Activated CD4-positive, alpha-beta T cell treated with anti-CD3 and anti-CD28 coated beads for 4 hours (primary cell): ENCODE measurements at regions not wholly inside any gene's neighbourhood (a gene's known extent, or its start where the extent isn't known, plus 50 kb on each side); places are given as distances from the start of the nearest gene placed in this dataset.
"Not testable (repeated sequence)": the region's sequence is repeated elsewhere in the genome, so short reads cannot be mapped to it uniquely, and the experiment has no call there.

Source experiments
- DNase-seq, 2 donors: peaks; one replicate each; pipeline ENCODE4 v3.0.0-alpha.2; 2020

GRCh38 chr9:108441726-108442125, 414.1 kb downstream of the ACTL7B start:
- DNase-seq = no peak

DNA sequence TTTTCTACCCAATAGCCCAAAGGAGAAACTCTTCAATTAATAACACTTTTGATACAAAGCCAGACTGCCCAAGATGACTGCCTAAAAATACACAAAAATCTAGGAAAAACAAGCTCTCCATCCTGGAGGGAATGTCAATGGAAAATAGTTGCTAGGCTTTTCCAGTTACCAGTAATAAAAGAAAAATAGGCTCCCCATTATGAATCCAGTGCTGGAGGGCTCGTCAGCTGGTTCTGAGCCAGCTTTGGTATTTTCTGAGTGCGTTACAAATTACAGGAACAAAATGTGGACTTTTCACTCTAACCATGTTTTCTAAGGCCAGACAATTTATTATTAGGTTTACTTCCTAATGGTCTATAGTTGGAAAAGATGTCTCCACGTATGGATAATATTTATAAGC, 414.5 kb downstream of the ACTL7B start:
- DNase-seq = no peak

DNA sequence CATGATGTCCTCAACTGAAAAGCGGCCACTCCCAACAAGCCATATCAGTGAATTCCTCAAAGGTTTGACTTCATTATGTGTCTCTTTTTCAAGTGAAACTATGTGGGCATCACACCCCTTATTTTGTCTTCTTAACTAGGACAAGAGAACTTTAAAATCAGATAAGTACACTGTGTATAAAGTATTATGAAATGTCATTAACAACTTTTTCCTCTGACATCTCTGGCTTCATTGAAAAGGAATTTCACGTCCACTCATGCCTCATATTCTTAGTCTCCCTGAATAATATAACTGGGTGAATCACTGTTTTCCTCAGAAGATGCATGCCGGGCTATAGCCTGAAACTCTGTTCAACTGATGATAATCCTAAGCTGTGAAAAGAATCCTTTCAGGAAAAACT, 415.8 kb downstream of the ACTL7B start:
- DNase-seq = no peak

DNA sequence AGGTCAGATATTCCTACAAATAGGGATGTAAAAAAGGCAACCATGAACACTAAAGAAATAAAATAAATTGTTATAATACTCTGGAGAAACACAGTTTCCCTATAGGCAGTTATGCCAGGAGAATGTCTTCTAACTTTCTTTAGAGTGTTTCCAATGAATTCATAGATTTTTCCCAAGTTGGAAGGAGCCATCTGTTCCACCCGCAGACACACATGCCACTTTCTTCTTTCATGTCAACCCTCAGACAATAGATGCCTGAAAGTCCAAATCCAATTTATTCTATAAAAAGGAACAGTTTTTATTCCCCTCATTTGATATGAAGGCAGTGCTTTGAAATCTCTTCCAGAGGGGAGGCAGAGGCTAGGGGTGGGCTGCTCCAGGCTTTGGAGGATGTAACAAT, 418.1 kb downstream of the ACTL7B start:
- no peak for DNase-seq

DNA sequence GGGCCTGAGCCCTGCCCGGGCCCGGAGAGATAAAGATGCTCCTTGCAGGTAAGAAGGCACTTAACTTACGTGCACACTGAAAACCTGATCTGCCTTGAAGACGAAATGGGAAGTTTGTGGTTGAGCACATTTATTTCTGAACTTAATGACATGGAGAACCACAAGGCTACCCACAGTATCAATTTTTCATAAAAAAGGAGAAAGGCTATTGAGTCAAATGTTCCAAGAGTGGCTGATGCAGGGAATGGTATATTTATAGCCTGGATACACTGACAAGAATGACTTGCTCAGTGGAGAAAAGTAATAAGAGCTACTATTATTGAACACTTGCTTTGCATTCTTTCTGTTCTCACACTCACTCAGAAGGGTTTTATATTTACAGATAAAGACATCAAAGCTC, 419.3 kb downstream of the ACTL7B start:
- DNase-seq = no peak

DNA sequence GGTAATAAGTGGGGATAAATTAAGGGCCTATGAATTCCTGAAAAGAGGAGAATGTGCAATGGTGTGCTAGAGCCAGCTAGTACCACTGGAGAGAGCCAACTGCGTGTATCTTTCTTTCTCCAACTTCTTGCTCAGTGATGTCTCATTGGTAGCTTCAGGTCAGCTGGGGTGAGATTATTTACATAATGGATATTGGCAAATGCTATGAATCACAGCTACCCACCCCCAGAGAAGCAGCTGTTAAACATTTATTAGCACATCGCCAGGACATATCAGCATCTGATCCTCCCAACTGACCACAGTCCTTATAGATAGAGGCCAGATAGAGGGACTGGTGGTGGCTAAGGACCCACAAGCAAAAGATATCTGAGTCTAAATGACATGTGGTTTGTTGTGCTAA, 421.3 kb downstream of the ACTL7B start:
- no peak for DNase-seq

GRCh38 chr9:108434036-108434435, 421.8 kb downstream of the ACTL7B start:
- no peak for DNase-seq

DNA sequence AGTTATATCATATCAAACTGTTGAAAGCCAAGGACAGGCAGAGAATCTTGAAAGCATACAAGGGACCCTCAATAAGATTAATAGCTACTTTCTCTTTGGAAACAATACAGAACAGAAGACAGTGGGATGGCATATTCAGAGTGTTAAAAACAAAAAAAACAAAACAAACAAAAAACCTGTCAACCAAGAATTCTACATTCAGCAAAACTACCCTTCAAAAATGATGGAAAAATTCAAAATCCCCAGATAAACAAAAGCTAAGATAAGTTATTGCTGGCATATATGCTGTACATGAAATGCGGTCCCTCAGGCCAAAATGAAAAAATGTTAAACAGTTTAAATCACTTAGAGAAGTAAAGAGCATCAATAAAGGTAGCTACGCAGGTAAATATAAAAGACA, 425.1 kb downstream of the ACTL7B start:
- no peak for DNase-seq

DNA sequence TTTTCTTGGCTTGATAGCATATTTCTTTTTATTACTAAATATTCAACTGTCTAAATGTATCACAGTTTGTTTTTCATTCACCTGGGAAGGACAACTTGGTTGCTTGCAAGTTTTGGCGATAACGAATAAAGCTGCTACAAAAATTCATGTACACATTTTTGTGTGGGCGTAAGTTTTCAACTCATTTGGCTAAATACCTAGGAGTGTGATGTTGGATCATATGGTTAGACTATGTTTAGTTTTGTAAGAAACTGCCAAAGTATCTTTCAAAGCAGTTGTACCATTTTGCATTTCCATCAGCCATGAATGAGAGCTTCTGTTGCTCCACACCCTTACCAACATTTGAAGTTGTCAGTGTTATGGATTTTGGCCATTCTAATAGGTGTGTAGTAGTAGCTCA, 428.0 kb downstream of the ACTL7B start:
- DNase-seq = no peak

GRCh38 chr9:108426421-108426940, 429.3 kb downstream of the ACTL7B start:
- DNase-seq = not testable (repeated sequence)

GRCh38 chr9:108423433-108423832, 432.4 kb downstream of the ACTL7B start:
- DNase-seq = no peak

GRCh38 chr9:108419379-108419778, 436.4 kb downstream of the ACTL7B start:
- DNase-seq = no peak

GRCh38 chr9:108417726-108418125, 438.1 kb downstream of the ACTL7B start:
- DNase-seq = no peak

DNA sequence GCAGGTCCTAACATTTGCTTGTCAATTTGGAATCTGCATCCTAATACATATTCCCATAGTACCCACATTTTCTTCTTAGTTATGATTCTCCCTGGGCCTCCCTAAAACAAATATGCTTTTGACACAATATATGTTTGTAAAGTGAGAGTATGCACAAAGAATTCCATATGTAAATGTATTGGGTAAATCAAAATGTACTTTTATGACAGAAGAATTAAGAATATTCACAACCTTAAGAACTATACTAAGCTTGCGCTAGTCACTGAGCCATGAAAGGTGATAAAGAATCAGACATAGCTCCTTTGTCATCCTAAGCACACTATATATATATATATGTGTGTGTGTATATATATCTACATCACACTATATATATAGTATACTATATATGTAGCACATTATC, 438.5 kb downstream of the ACTL7B start:
- no peak for DNase-seq

DNA sequence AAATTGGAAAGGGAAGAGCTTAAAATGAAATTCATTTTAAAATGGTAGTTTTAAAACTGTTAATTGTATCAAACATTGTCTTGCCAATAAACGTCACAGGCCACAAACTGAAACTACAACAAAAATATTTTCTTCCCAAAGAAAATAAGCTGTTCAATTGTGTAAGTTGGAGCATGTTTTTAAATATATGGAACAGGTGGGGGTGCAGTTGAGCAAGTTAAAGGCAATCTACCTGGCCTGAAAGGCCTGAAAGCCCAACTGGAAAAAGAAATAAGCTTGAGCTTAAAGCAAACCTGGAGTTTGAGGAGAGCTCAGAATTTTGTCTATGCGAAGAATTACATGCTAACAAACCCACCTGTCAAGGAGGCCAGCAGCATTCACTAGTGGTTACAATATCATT, 439.5 kb downstream of the ACTL7B start:
- no peak for DNase-seq

DNA sequence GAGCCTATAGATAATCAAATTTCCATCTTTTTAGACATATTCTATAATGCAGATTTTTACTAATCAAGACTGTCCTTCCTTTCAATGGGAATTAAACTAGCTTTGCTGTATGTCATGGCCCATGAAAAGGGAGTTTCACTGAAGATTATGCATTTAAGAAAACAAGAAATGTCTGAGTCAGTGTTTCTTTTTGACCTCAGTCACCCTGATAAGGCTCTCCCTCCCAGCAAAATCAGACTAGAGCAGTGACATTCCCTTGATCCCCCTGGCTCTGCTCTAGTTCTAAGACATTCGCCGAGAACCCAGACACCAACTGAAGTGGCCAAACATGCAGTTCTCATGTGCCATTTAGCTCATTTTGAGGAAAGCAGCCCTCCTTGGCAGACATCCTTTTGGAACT, 442.0 kb downstream of the ACTL7B start:
- DNase-seq = no peak

GRCh38 chr9:108412755-108413154, 443.0 kb downstream of the ACTL7B start:
- no peak for DNase-seq

DNA sequence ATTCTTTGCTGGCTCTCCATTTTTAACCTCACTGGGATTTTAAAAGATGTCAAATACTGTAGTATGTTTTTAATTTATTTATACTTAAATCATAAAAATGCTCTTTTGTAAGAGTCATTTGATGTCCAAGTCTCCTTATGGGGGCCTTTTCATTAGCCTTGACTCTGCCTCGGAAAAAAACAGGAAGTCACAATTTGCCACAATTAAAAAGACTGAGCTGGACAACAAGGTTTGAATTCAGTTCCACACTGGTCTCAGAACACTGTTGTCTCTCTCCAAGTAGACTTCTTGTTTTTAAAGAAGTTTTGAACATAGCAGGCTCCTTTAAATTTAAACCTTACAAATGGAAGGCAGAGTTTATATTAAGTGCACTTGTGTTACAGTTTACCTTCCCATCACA, 444.2 kb downstream of the ACTL7B start:
- DNase-seq = no peak

DNA sequence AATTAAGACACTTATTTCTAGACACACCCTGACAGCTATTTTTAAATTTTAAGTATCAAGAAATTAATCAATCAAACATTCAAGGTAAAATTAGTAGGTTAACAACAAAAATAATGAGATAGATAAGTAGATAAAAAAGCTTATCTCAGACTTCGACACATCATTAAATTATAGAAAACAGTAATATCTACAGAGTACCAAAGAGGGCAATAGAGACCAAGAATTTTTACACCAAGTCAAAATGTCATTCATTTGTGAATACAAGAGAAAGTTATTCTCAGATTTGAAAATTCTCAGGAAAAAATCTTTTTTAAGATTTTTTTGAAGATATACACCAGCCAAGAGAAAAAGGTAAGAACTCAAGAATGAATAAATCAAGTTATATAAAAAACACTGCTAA, 445.6 kb downstream of the ACTL7B start:
- DNase-seq = no peak

- no peak for DNase-seq
These were observed 455.5 kb downstream of the ACTL7B start for GRCh38 chr9:108400297-108400696.

DNA sequence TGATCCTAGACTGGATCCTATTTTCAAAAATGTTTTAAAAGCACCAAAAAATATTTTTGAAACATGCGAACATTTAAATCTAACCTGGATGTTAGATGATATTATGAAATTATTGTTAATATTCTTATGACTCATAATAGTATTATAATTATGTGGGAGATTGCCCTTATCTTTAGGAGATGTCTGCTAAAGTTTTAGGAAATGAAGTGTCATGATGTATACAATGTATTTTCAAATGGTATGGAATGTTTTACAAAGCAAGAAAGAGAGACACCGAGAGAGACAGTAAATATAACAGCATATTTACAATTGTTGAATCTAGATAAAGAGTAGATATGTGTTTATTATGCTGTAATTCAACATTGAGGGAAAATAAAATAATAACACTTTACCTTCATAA, 455.9 kb downstream of the ACTL7B start:
- DNase-seq = no peak

- no peak for DNase-seq
These were observed 458.5 kb downstream of the ACTL7B start for GRCh38 chr9:108397286-108397685.

GRCh38 chr9:108396611-108397010, 459.2 kb downstream of the ACTL7B start:
- DNase-seq = no peak

DNA sequence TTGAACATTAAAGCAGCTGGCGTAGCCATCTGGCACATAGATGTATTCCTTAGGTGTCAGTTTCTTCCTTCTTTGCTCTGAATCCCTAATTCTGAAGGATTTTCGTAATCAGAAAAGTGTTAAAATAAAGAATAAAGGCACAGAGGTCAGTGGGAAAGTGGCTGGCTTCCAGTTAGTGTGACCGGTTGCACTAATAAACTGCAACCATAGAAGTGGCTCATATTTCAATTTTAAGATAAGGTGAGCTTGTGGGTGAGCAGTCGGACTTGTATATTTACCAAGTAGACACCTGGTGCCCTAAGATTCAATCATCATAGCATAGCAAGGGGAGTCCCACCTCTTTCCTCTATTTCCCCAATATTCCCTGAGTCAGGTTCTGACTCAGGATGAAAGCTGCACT, 459.6 kb downstream of the ACTL7B start:
- no peak for DNase-seq

GRCh38 chr9:108395421-108395820, 460.4 kb downstream of the ACTL7B start:
- DNase-seq = no peak

- no peak for DNase-seq
These were observed 461.1 kb downstream of the ACTL7B start for GRCh38 chr9:108394726-108395125.
